Epithelial cell of esophagus (primary cell): ENCODE measurements at regions not wholly inside any gene's neighbourhood (a gene's known extent, or its start where the extent isn't known, plus 50 kb on each side); places are given as distances from the start of the nearest gene placed in this dataset.
"Not testable (repeated sequence)": the region's sequence is repeated elsewhere in the genome, so short reads cannot be mapped to it uniquely, and the experiment has no call there.

Experiments
- DNase-seq: peaks from one replicate; pipeline ENCODE4 v3.0.0; 2010; ENCODE audit warnings: low read depth
- H3K4me3 ChIP-seq: 2 replicates; pipeline ENCODE4 v1.5.1; 2011; ENCODE audit warnings: mild to moderate bottlenecking, low read length, control low read depth
- TF ChIP-seq, protein P1 (sequence below): IDR thresholded peaks from 2 replicates; pipeline ENCODE4 v1.5.1; 2011; ENCODE audit warnings: low read depth, mild to moderate bottlenecking, low read length, control low read depth, inconsistent platforms; ENCODE audit not compliant: insufficient read depth; ENCODE audit errors: missing control alignments

DNA sequence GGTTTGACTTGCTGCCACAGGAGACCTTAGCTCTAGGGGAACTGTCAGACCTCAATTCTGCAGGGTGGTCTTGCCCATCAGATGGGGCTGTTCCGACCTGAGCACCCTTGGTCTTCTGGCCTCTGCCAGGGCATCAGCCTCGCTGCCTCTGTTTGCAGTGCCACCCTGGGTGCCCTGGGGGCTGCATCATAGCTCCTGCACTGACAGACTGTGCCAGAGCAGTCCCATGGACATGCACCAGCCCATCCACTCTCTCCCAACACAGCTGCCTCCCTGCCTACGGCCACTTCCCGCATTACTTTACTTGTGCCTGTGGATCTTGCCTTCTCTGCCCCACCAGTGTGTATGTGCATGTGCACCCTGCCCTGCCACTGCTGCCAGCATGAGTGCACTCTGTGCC, 884.7 kb upstream of the ARRDC3 start:
- TF ChIP-seq, protein P1, sequence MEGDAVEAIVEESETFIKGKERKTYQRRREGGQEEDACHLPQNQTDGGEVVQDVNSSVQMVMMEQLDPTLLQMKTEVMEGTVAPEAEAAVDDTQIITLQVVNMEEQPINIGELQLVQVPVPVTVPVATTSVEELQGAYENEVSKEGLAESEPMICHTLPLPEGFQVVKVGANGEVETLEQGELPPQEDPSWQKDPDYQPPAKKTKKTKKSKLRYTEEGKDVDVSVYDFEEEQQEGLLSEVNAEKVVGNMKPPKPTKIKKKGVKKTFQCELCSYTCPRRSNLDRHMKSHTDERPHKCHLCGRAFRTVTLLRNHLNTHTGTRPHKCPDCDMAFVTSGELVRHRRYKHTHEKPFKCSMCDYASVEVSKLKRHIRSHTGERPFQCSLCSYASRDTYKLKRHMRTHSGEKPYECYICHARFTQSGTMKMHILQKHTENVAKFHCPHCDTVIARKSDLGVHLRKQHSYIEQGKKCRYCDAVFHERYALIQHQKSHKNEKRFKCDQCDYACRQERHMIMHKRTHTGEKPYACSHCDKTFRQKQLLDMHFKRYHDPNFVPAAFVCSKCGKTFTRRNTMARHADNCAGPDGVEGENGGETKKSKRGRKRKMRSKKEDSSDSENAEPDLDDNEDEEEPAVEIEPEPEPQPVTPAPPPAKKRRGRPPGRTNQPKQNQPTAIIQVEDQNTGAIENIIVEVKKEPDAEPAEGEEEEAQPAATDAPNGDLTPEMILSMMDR, result no peak
- DNase-seq, result no peak
- no peak overlapping the region for H3K4me3 ChIP-seq

DNA sequence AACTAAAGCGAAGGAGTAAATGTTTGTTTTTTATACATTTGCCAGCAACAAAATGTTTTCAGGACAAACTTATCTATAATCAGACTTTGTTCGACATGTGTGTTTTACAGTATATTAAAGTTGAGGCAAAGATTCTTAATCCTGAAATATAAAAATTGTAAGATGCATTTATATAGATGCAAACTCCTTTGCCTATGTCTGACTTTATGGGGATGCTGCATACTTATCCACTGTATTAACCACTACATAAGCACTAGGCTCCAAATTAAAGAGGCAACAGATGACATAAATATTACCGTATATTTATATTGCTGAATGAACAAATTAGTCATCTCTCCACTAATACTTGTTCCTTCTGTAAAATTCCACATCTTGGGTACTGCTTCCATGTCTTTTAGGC, 882.7 kb upstream of the ARRDC3 start:
- no peak overlapping the region for H3K4me3 ChIP-seq
- TF ChIP-seq, protein P1, result no peak
- no peak for DNase-seq

DNA sequence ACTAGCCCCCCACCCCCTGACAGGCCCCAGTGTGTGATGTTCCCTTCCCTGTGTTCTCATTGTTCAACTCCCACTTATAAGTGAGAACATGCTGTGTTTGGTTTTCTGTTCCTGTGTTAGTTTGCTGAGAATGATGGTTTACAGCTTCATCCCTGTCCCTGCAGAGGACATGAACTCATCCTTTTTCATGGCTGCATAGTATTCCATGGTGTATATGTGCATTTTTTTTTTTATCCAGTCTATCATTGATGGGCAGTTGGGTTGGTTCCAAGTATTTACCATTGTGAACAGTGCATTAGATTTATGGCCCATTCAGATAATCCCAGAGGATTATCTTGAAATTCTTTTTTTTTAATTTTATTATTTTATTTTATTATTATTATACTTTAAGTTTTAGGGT, 872.5 kb upstream of the ARRDC3 start:
- not testable (repeated sequence) for DNase-seq, H3K4me3 ChIP-seq

DNA sequence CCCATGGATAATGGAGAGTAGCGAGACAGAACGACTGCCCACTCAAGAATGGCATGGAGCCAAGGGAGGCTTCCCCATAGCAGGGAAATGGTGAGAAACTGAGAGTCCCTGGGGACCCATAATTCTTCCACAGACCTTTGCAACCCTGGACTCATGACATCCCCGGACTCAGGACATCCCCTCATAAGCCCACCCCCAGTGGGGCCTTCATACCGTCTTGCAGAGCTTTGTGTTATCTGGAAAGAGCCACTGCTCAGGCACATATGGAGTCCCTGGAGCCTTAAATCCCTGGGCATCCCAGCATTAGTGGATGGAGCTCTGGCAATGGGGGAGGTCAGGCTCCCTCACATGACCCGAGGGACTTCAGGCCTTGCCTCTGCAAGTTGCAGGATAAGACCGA, 865.4 kb upstream of the ARRDC3 start:
- no peak overlapping the region for H3K4me3 ChIP-seq
- no peak for DNase-seq
- TF ChIP-seq, protein P1, result no peak

DNA sequence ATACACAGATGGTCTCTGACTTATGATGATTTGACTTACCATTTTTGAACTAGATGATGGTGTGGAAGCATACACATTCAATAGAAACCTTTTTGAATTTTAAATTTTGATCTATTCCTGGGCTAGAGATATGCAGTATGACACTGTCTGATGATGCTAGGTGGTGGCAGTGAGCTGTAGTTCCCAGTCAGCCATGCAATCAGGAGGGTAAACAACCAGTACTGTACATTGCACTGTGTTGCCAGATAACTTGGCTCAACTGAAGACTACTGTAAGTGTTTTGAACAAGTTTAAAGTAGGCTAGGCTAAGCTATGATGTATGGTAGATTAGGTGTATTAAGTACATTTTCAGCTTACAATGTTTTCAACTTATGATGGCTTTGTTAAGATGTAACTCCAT, 859.1 kb upstream of the ARRDC3 start:
- DNase-seq, result no peak
- TF ChIP-seq, protein P1, result no peak
- H3K4me3 ChIP-seq, result no peak overlapping the region

DNA sequence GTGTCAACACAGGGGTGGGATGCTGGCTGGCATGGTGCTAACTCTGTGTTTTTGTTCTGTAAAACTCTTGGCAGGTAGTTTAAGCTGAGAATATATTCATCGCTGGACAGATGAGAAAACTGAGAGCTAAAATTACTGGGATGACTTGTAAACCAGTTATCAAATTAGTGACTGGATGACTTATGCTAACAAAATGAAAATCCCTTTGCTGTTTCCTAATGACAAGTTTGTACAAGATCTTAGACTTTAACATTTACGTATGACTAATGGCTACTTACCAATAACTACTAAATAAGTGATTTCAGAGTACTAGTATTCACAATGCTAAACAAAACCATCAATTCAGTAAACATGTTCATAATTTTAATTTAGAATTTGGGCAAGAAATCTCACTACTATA, 854.8 kb upstream of the ARRDC3 start:
- peak; percentile 72 for DNase-seq
- TF ChIP-seq, protein P1, result no peak
- no peak overlapping the region for H3K4me3 ChIP-seq

DNA sequence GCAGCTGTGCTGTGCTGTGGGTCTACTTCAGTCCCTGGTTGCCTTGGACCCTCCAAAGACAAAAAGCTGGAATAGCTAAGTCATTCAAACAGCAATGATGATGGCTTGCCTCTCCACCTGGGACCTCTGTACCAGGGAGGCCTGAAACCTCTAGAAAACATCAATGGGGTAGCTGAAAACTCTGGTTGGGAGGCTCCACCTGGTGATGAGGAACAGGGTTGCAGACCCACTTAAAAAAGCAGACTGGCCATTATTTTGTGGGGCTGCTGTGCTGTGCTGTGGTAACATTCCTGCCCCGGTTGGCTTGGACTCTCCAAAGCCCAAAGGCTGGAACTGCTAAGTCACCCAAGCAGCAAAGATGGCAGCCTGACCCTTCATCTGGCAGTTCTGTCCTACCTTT, 839.3 kb upstream of the ARRDC3 start:
- TF ChIP-seq, protein P1, result no peak
- H3K4me3 ChIP-seq, result no peak overlapping the region
- no peak for DNase-seq

DNA sequence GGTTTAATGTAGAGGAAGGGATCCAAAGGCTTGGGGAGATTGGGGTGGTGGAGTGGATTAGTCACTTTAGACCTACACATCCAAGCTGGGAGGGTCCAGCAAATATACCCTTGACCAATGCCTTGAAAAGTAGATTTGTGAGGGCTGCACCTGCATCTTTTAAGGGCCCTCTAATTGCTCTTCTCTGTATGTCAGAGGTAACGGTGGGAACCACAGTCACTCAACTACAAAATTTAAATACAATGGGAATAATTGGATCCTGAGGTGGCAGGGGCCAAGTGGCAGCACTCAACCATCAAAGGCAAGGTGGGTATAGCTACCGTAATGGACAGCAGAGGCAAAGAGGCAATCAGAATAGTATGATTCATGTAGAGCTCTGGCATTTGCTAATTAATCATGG, 833.7 kb upstream of the ARRDC3 start:
- DNase-seq, H3K4me3 ChIP-seq: not testable (repeated sequence)
